ENCODE measurements at regions not wholly inside any gene's neighbourhood (a gene's known extent, or its start where the extent isn't known, plus 50 kb on each side); places are given as distances from the start of the nearest gene placed in this dataset.
"Not testable (repeated sequence)": the region's sequence is repeated elsewhere in the genome, so short reads cannot be mapped to it uniquely, and the experiment has no call there.

GRCh38 chr13:61215116-61215515 lies 200.5 kb downstream of the PCDH20 start:
- no peak for DNase-seq
- no peaks in the 10 kb centered on the region for H3K27me3 ChIP-seq (ENCODE audit: low read depth)
- no peak for ATAC-seq
- no peak overlapping the region for H3K27ac ChIP-seq
- H3K4me1 ChIP-seq, result no peaks in the 10 kb centered on the region
- H3K36me3 ChIP-seq, result no peaks in the 10 kb centered on the region
- no peaks in the 10 kb centered on the region for H3K9me3 ChIP-seq
- no peak overlapping the region for H3K4me3 ChIP-seq
- intact Hi-C loops (cut with DNase I), result no loop called here
- TF ChIP-seq CTCF (IDR thresholded peaks at IDR 0.05), result no peak

DNA sequence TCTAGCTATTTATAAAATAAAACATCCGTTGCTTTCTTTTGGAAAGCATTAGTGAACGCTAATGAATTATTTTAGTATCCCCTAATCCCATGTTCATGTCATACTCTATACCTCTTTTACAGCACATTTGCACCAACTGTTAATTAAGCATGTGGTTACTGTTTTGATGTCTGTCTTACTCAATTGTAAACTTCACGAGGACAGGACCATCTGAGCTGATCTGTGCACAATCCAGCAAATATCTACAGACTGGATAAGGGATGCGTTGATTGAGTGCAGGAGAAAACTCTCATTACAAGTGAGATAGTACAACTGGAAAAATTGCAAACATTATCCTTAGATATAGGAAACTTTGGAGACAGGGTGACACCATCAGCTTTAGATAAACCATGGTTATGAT lies 201.1 kb downstream of the PCDH20 start:
- H3K27ac ChIP-seq, result no peak overlapping the region
- no peak for TF ChIP-seq CTCF (IDR thresholded peaks at IDR 0.05)
- H3K9me3 ChIP-seq, result no peaks in the 10 kb centered on the region
- no peaks in the 10 kb centered on the region for H3K36me3 ChIP-seq
- no peaks in the 10 kb centered on the region for H3K4me1 ChIP-seq
- no peaks in the 10 kb centered on the region for H3K27me3 ChIP-seq (ENCODE audit: low read depth)
- DNase-seq (no peak), ATAC-seq (no peak)
- intact Hi-C loops (cut with DNase I), result no loop called here
- no peak overlapping the region for H3K4me3 ChIP-seq

- H3K4me3 ChIP-seq; H3K9me3 ChIP-seq; ATAC-seq; H3K4me1 ChIP-seq; intact Hi-C loops (cut with DNase I); H3K36me3 ChIP-seq; H3K27me3 ChIP-seq (ENCODE audit: low read depth); DNase-seq; H3K27ac ChIP-seq: not testable (repeated sequence)
Measured at GRCh38 chr13:61205898-61206297, 209.8 kb downstream of the PCDH20 start.

GRCh38 chr13:61204025-61204424 lies 211.6 kb downstream of the PCDH20 start:
- ATAC-seq (no peak), DNase-seq (no peak)
- H3K27ac ChIP-seq, result no peak overlapping the region
- intact Hi-C loops (cut with DNase I), result no loop called here
- no peaks in the 10 kb centered on the region for H3K9me3 ChIP-seq
- no peaks in the 10 kb centered on the region for H3K27me3 ChIP-seq (ENCODE audit: low read depth)
- no peaks in the 10 kb centered on the region for H3K36me3 ChIP-seq
- H3K4me3 ChIP-seq, result no peak overlapping the region
- H3K4me1 ChIP-seq, result no peaks in the 10 kb centered on the region
- TF ChIP-seq CTCF (IDR thresholded peaks at IDR 0.05), result no peak

- H3K9me3 ChIP-seq, result no peaks in the 10 kb centered on the region
- no peaks in the 10 kb centered on the region for H3K4me1 ChIP-seq
- H3K36me3 ChIP-seq, result no peaks in the 10 kb centered on the region
- H3K27ac ChIP-seq, result no peak overlapping the region
- intact Hi-C loops (cut with DNase I), result no loop called here
- DNase-seq (no peak), ATAC-seq (no peak)
- H3K27me3 ChIP-seq (ENCODE audit: low read depth), result no peaks in the 10 kb centered on the region
- TF ChIP-seq CTCF (IDR thresholded peaks at IDR 0.05), result no peak
- H3K4me3 ChIP-seq, result no peak overlapping the region
Measured at GRCh38 chr13:61202042-61202441, 213.6 kb downstream of the PCDH20 start.

GRCh38 chr13:61192826-61193225 lies 222.8 kb downstream of the PCDH20 start:
- Histone ChIP-seq H3K4me1 (no peaks in the 10 kb centered on the region), H3K27ac (no peak overlapping the region), H3K4me3 (no peak overlapping the region), H3K36me3 (no peaks in the 10 kb centered on the region), H3K9me3 (no peaks in the 10 kb centered on the region), H3K27me3 (ENCODE audit: low read depth) (no peaks in the 10 kb centered on the region)
- intact Hi-C loops (cut with DNase I), result no loop called here
- ATAC-seq, result no peak
- no peak for DNase-seq
- TF ChIP-seq CTCF (IDR thresholded peaks at IDR 0.05), result no peak
